ENCODE measurements at regions not wholly inside any gene's neighbourhood (a gene's known extent, or its start where the extent isn't known, plus 50 kb on each side); places are given as distances from the start of the nearest gene placed in this dataset.
"Not testable (repeated sequence)": the region's sequence is repeated elsewhere in the genome, so short reads cannot be mapped to it uniquely, and the experiment has no call there.

DNA sequence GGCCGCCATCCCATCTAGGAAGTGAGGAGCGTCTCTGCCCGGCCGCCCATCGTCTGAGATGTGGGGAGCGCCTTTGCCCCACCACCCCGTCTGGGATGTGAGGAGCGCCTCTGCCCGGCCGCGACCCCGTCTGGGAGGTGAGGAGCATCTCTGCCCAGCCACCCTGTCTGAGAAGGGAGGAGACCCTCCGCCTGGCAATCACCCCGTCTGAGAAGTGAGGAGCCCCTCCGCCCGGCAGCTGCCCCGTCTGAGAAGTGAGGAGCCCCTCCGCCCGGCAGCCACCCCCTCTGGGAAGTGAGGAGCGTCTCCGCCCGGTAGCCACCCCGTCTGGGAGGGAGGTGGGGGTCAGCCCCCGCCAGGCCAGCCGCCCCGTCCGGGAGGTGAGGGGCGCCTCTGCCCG, 194.2 kb upstream of the FBXL4 start:
- DNase-seq: not testable (repeated sequence)

DNA sequence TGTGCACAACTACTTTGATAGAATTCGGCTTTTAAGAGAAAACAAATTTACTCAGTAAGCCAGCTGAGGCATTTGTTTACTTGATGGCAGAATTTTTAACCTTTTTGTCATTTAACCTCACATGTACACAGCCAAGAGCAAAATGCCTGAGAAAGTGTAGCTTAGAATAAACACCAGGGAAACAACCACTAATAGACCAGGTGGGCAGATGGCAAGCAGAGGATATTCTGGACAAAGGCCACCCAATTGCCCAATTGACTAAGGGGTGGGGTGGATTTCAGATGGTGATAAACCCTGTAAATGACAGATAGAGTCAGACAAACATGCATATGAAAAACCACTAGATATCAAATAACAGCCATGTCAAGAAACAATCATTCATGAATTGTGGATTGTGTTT, 190.7 kb upstream of the FBXL4 start:
- no peak for DNase-seq

DNA sequence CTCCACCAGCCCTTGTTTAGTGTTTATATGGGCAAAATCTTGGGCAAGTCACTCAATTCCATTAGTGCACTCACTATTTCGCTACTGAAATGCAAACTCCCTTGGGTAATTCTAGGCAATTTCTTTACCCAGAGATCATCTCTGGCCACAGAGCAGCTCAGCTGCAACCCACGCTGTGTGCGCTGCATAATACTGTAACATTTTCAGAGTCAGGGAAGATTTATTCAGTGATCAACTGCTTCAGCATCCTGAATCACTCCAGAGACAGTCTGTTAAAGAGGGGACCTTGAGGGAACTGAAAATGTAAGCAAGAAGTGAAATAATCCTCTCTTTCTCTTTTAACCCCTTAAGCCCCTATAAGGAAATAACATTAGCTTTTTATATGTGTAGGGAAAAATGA, 189.6 kb upstream of the FBXL4 start:
- DNase-seq: no peak

DNA sequence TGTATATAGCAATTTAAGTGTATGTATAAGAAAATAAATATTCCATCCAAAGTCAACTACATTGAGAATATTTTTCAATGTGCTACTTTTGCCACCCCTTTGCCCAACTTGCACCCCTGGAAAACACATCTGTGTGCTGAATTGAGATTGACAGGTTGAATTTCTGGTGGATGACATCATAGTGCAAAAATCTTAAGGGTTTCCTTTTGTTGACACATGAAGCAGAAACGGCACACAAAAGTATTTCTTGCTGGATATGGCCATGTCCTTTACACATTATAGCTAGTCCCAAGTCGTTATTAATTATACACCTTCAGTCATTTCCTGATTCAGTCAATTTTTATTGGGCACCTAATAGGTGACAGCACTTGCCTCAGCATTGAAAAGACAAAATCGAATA, 188.7 kb upstream of the FBXL4 start:
- no peak for DNase-seq

DNA sequence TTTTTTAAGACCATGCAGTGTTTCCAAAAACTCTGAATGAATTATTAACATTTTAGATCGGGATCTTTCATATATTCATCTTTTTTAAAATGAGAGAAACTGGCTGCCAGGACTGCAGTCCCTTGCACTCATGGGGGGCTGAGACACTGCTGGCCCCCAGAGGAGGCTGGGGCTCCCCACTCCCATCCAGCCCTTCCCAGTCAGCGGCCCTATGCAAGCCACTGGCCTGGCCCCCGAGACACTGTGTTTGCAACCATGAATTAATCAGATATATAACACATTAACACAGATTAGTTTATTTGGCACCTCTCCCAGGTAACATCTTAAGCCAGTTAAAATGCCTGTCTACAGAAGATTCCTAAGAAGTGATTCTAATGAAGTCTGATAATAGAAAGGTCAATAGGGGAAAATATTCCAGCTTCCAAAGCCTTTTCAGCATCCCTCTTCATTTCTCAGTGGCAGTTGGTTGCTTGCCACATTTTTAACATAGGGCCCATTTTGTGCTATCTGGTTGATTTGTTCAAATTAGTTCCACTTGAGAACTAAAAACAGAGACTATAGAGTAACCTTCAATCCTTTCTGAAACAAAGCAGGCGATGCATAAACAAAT, 184.4 kb upstream of the FBXL4 start:
- DNase-seq: no peak

DNA sequence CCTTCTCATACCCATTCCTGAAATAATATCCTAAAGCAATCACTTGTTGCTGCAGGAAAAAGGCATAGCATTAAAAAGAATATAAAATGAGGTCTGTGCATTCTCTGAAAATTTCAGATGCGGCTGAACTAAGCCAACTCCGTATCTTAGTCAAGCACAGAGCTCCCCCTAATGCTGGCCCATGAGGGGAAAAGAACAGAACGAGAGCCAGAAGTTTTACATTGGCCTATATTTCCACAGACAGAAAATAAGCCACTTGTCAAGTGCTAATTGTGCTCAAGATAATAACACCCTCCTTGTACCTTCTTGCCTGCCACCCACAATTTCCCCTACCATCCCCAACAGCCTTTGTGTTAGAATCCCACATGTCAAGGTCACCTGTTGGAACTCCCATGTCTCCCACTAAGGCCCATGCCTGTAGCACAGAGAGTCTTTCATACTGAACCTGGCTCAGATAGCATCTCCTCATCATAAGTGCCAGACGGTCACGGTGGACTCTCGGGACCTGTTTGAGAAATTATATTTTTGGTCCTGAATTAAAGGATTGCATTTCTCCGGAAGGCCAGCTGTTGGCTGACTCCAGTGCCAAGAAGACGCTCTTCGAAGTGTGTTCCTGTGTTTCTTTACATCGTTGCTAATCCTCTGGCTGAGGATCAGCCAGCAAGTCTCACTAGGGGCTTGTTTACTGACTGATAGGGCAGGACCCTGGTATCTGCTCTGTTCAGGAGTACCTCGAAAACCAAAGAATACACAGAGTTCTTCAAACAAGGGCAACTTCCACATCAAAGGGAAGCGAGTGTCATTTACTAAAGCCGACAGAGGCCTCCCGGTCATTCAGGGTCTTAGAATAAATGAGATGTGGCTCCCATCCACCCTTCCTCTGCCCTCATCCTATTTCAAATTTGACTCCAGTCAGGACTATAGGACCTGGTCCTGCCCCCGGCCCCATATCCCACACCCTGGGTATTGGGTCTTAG, 183.4 kb upstream of the FBXL4 start:
- DNase-seq: peak in 2 of 51 donors; percentile 0 to 3

DNA sequence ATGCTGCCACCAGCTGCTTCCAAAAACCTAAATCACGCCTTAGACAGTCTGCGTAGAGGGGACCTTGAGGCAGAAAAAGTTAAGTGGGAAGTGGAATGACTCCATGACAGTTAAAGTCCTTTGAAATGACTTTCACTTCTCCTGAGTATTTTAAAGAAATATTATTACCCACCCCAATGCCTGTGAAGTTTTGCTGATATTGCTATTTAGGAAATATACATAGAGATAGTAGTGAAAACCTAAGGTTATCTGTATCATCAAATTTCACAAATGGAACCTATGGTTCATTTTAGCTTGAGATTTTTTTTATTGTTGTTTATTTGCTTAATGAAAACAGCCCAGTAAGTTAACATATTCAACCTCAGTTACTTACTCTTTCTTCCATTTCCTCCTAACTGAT, 182.1 kb upstream of the FBXL4 start:
- DNase-seq: no peak

DNA sequence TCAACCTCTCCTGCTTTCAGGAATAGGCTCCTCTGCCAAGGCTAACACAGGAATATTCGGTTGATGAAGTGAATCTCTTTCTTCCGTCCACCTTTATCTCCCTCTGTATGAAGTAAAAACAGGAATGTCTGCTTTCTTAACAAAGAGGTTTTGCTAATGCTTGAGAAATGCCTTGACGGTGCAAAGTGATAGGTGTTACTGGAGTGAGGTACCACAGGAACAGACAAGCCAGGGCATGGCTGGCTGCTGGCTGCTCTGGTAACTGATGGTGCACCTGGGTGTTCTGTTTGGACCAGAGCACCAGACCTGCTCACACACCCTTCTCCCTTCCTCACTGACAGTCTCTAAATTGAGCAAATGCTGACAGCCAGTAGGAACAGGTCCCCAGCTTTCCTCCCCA, 174.0 kb upstream of the FBXL4 start:
- DNase-seq: no peak

DNA sequence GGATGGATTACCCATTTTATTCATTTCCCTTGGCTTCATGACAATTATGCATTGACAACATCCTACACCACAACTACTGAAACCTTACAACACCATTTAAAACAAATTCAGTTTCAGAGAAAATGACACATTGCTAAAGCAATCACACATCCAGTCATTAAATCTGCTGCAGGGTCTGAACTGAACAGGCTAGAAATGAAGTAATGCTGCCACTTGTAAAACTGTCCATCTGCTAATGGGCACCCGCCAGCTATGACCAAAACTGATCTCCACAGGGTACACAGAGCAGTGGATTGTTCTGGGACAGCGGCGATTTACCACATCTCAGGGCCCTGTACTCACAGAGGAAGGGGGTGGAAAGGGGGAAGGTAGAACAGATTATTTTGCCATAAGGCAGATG, 172.9 kb upstream of the FBXL4 start:
- DNase-seq: peak in 1 of 51 donors; percentile 17

DNA sequence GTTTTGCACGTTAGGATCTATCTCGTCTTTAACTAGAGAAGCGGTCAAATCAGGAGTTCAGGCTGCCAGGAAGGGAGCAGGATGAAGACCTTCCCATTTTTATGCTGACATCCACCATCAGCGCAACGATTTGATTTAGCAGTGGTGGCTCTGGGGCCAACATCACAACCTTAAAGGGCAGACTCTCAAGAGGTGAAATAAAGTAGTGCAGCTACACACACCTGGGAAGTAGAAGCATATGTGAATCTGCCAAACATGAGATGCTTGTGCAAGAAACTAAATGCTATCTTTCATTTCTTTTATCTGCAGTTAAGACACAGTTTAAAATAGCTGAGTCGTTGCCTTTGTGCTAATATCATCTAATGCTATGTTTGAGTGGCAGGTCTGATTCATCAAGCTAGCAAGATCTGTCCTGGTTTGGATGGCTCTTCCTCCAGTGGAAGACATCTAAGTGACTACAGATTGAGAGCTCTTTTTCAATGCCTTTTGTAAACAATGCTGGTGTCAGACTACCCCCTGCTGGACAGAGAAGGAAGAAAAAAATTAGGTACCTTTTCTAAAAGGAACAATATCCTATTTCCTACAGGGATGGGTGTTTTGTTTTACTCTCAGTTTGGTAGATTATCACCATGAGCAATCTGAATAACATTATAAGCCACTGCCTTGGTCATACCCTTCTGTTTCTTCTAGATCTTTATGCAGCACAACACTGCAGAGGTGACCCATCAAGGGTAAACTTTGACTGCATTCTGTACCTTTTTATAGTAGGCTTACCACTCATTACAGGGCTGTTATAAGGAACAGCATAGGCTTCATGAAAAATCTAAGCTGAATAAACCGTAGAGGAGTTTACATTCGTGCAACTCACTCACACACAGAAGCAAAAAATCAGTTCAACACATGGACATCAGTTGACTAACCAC, 171.6 kb upstream of the FBXL4 start:
- DNase-seq: peak in 11 of 51 donors; percentile 1 to 72 (median 15)

DNA sequence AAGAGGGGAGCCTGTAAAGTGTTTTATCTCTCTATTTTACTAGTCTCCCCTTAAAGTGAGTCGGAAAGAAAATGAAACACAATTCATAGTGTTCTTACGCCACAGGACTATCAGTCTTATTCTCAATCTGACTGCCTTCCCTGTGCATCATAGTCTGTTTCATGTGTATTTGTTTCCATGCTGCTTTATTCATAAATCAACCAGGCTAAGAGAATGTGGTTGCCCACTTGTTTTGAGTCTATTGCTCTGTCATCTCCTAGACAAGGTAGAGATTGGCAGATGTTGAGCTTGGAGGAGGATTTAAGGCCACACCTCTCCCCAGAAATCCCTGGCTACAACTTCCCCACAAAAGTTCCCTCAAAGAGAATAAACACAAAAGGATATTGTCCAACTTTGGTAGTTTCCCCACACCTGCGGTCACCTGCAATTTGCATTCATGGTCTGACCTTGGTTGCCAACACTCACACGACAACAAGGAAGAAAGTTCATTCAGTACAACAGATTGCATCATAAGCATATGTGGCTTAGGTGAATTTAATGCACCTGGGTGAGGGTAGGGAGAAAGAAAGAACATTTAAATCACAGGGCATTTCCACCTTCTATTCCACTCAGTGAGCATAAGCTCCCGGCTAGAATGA, 167.1 kb upstream of the FBXL4 start:
- DNase-seq: no peak

DNA sequence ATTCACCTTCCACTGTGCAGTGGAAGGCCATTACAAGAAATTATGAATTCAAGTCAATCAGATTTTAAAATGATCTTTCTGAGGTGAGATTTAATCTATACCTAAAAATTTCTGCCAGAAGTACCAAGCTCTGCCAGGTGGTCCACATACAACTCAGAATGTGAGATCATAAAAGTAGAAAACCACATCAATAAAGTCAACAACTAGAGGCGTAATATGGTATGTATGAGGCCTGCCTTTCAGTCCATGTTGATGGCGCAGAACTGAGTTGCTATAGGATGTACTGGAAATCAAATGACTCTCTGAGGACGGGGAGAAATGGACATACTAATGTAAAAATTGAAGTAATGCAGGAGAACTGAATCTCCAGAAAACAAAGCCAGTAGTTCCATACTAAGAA, 163.8 kb upstream of the FBXL4 start:
- DNase-seq: no peak

DNA sequence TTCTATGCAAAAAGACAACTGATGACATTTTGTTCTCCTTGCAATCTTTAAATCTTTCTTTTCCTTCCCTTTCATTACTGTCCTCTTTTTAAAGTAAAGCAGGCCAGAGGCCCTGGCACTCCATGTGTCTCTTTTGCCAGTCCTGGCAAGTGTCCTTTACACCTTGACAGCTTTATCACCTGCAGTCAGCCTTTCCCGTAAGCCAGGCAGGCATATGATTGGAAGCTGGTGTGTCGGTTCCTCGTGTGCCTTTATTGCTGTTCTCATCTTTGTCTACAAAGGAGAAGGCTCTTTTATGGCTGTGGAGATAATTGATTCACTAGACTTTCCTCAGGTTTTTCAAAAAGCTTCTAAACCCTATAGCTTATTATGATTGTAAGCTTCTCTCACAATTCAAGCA, 162.3 kb upstream of the FBXL4 start:
- DNase-seq: no peak

DNA sequence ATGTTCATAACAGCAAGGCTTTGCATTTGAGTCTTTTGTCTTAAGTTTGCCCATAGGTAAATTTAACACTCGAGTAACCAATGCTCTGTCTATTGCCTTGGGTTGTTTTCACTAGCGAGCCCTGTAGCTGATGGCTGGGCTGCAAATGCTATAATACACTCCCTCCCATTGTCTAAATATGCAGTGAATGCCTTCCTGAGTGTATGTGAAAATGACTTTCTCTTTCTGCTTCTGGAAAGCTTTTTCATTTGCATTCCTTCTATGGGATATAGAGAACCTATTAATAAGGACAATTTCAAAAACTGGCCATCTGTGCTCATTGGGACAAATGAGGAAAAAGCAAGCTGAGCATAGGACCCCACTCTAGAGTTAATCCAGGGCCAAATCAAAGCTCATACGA, 156.5 kb upstream of the FBXL4 start:
- no peak for DNase-seq

DNA sequence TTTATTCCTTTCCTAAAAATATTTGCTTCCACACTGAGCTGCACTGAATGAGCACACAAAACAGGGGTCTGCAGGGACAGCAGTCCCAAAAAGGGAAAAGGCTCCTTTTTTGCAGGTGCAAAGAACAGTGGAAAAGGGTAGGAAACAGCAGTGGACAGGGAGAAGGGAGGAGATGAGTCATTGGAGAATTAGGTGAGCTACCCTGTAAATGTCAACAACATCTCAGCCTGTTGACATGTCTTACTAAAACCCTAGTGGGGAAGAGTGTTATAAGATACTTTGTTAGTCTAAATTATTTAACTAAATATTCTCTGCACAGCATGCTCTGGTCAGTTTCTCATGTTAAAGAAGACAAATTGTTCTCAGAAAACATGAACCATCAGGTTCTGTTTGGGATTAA, 151.5 kb upstream of the FBXL4 start:
- DNase-seq: no peak

DNA sequence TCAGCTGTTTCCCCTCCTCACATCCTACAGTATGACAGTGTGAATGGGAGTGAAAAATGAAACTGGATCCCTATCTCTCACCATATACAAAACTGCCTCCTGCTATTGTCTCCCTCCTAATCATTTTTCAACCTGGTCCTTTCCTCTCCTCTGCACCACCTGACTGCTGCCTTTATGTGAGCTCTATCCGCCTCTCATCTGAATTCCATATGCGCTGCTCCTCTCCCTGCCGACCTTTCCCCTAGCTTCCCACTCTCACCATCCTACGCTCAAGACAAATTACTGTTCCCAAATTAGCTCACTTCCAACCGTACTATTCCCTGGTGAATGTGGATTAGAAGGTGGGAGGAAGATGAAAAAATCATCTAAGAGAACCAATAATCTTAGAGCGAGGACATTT, 148.4 kb upstream of the FBXL4 start:
- DNase-seq: peak in 1 of 51 donors; percentile 8

DNA sequence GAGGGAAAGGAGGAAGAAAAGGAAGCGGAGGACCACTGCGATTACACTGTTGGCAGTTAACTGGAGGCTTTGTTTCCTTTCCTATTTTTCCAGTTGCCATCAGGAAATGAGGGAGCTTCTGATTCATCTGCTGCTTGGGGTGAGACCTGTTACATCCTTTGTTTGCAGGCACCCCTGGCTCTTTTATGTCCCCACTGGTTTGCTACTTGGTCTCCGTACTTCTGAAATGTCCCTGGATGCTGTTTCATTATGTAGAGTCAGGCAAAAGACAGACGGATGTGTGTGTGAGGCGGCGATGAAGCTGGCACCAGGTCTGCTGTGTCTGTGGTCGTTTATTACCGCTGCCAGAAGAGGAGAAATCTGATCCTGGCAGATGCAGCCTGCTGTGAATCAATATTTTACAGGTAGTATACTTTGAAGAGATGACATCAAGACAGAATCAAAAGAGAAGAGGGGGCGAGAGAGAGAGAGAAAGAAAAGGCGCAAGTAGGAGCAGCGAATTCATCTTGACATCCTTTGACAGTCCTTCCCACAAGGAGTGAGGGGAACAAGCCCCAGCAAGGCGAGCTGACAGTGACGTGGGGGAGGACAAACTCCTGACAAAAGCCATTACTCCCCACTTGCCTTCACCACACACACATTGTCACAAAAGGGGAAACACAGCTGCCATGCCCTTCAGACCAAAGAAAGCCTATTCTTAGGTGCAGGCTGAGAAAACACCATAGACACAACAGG, 145.9 kb upstream of the FBXL4 start:
- peak in 1 of 51 donors; percentile 26 for DNase-seq

DNA sequence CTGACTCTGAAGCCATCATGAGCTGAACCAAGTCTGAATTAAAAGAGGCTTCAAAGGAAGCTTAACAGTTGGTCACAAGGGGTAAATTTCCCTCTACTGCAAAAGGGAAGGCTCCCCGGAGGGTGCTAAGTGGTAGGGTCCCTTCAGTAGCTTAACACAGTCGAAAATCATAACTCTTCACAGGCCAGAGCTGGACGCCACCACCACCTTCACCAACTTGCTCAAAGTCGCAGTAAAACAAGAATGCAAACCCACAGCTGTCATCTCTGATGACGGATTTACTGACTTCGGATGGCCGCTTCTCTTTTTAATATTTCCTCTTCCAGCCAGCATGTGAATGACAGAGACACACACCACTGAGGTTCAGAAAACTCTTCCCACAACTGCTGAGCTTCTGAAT, 144.7 kb upstream of the FBXL4 start:
- DNase-seq: no peak

DNA sequence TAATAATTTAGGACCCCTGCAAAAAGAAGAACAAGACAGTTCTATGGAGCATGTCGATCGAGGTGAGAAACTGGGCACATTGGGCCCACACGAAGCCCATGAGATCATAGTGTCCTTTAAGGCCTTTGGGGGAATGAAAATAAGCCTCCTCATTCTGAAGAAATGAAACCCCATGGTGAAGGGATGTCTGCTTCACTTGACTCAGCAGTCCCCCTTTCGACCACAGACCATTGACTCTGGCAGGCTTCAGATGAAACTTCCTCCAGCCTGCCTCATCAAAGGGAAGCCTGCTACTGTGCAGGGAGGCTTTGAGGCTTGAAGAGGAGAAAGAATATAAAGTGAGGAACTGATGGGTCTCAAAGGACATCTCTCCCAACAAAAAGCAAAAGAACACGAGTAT, 144.2 kb upstream of the FBXL4 start:
- no peak for DNase-seq

DNA sequence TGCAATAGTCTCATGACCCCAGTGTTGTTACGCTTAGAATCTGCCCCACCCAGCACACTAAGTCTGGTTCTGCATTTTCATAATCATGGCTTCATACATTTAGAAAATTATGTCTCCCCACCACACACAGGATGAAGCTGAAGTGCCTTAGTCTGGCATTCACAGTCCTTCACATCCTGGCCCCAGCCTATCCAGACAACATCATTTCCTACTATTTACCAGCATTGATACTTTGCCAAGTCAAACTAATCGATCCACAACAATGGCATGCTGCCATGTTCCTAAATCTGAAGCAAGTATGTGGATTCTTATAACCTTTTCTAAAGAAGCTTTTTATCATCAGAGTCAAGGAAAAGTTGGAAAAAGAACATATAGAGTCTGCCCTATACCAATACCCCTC, 132.4 kb upstream of the FBXL4 start:
- no peak for DNase-seq

DNA sequence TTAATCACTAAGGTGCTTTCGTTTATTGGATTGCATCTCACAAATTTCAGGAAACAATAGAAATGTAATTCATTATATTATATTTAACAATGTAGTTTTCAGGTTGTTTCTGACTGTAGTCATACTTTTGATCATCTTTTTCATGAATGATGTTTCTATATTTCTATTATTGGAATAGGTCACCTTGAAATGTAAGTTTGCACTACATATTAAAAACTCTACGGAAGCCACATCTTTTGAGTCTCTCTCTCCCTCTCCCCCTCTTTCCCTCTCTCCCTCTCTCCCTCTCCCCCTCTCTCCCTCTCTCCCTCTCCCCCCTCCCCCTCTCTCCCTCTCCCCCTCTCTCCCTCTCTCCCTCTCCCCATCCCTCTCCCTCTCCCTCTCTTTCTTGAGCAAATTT, 131.3 kb upstream of the FBXL4 start:
- no peak for DNase-seq

Data from hypothalamus (tissue), 51 donors.